ENCODE measurements at regions not wholly inside any gene's neighbourhood (a gene's known extent, or its start where the extent isn't known, plus 50 kb on each side); places are given as distances from the start of the nearest gene placed in this dataset.

GRCh38 chr12:114885501-114885900 lies 201.5 kb upstream of the TBX3 start:
- TF ChIP-seq EZH2 (IDR thresholded peaks at IDR 0.05; ENCODE audit: borderline replicate concordance) (no peak), CTCF (IDR thresholded peaks at IDR 0.05; ENCODE audit: poor library complexity) (no peak), EZH2phosphoT487 (IDR thresholded peaks at IDR 0.05; ENCODE audit: low read depth, severe bottlenecking, unreplicated experiment) (no peak)
- H3K9me3 ChIP-seq (ENCODE audit: low read depth): no peaks in the 10 kb centered on the region
- no peaks in the 10 kb centered on the region for H3K36me3 ChIP-seq (replicated peaks; ENCODE audit: insufficient read depth, low read depth)
- H3K4me3 ChIP-seq: no peak overlapping the region
- no peaks in the 10 kb centered on the region for H4K20me1 ChIP-seq (ENCODE audit: insufficient read depth, poor library complexity, severe bottlenecking)
- DNase-seq (ENCODE audit: low spot score): no peak
- H3K27ac ChIP-seq: peak overlapping the region; percentile 84
- WGBS (ENCODE audit: low lambda C conversion rate, missing lambda C conversion rate): 76% methylated on average over 4 of the region's 4 CpGs
- H3K4me1 ChIP-seq (ENCODE audit: insufficient read depth): peaks cover 17% of the 10 kb centered on the region
- no peaks in the 10 kb centered on the region for H3K9me2 ChIP-seq (replicated peaks; ENCODE audit: insufficient read depth)
- H3K79me2 ChIP-seq: no peaks in the 10 kb centered on the region
- no peaks in the 10 kb centered on the region for H3K27me3 ChIP-seq
- H3K4me2 ChIP-seq: no peak overlapping the region
- no peak overlapping the region for H2AFZ ChIP-seq

- H3K27ac ChIP-seq: peak overlapping the region; percentile 84
- H3K9me3 ChIP-seq (ENCODE audit: low read depth): no peaks in the 10 kb centered on the region
- no peak overlapping the region for H2AFZ ChIP-seq
- DNase-seq (ENCODE audit: low spot score): peak; percentile 58
- H3K36me3 ChIP-seq (replicated peaks; ENCODE audit: insufficient read depth, low read depth): no peaks in the 10 kb centered on the region
- 55% methylated on average over 6 of the region's 6 CpGs for WGBS (ENCODE audit: low lambda C conversion rate, missing lambda C conversion rate)
- no peak for TF ChIP-seq EZH2phosphoT487 (IDR thresholded peaks at IDR 0.05; ENCODE audit: low read depth, severe bottlenecking, unreplicated experiment)
- no peak for TF ChIP-seq EZH2 (IDR thresholded peaks at IDR 0.05; ENCODE audit: borderline replicate concordance)
- TF ChIP-seq CTCF (IDR thresholded peaks at IDR 0.05; ENCODE audit: poor library complexity): no peak
- no peaks in the 10 kb centered on the region for H3K79me2 ChIP-seq
- H3K4me3 ChIP-seq: no peak overlapping the region
- peak overlapping the region; percentile 7 for H3K4me2 ChIP-seq
- H3K4me1 ChIP-seq (ENCODE audit: insufficient read depth): peaks cover 17% of the 10 kb centered on the region
- no peaks in the 10 kb centered on the region for H4K20me1 ChIP-seq (ENCODE audit: insufficient read depth, poor library complexity, severe bottlenecking)
- H3K27me3 ChIP-seq: no peaks in the 10 kb centered on the region
- H3K9me2 ChIP-seq (replicated peaks; ENCODE audit: insufficient read depth): no peaks in the 10 kb centered on the region
Measured at GRCh38 chr12:114884575-114884974, 200.6 kb upstream of the TBX3 start.

GRCh38 chr12:114882083-114882482 lies 198.1 kb upstream of the TBX3 start:
- H4K20me1 ChIP-seq (ENCODE audit: insufficient read depth, poor library complexity, severe bottlenecking): no peaks in the 10 kb centered on the region
- TF ChIP-seq EZH2 (IDR thresholded peaks at IDR 0.05; ENCODE audit: borderline replicate concordance): no peak
- TF ChIP-seq CTCF (IDR thresholded peaks at IDR 0.05; ENCODE audit: poor library complexity): no peak
- TF ChIP-seq EZH2phosphoT487 (IDR thresholded peaks at IDR 0.05; ENCODE audit: low read depth, severe bottlenecking, unreplicated experiment): no peak
- H3K9me3 ChIP-seq (ENCODE audit: low read depth): no peaks in the 10 kb centered on the region

GRCh38 chr12:114879354-114879753 lies 195.4 kb upstream of the TBX3 start:
- no peak overlapping the region for H3K4me2 ChIP-seq
- H3K9me3 ChIP-seq (ENCODE audit: low read depth): no peaks in the 10 kb centered on the region
- WGBS (ENCODE audit: low lambda C conversion rate, missing lambda C conversion rate): 94% methylated on average over 4 of the region's 4 CpGs

More at GRCh38 chr12:114882083-114882482, 198.1 kb upstream of the TBX3 start:
- 94% methylated on average over 4 of the region's 4 CpGs for WGBS (ENCODE audit: low lambda C conversion rate, missing lambda C conversion rate)
- H3K9me2 ChIP-seq (replicated peaks; ENCODE audit: insufficient read depth): no peaks in the 10 kb centered on the region
- no peak overlapping the region for H3K4me2 ChIP-seq
- H2AFZ ChIP-seq: no peak overlapping the region
- no peak overlapping the region for H3K4me3 ChIP-seq
- no peaks in the 10 kb centered on the region for H3K27me3 ChIP-seq
- H3K79me2 ChIP-seq: no peaks in the 10 kb centered on the region
- peaks cover 17% of the 10 kb centered on the region for H3K4me1 ChIP-seq (ENCODE audit: insufficient read depth)
- H3K36me3 ChIP-seq (replicated peaks; ENCODE audit: insufficient read depth, low read depth): no peaks in the 10 kb centered on the region
- no peak overlapping the region for H3K27ac ChIP-seq
- no peak for DNase-seq (ENCODE audit: low spot score)

More at GRCh38 chr12:114879354-114879753, 195.4 kb upstream of the TBX3 start:
- H3K4me1 ChIP-seq (ENCODE audit: insufficient read depth): peaks cover 13% of the 10 kb centered on the region
- TF ChIP-seq CTCF (IDR thresholded peaks at IDR 0.05; ENCODE audit: poor library complexity): no peak
- no peak for TF ChIP-seq EZH2phosphoT487 (IDR thresholded peaks at IDR 0.05; ENCODE audit: low read depth, severe bottlenecking, unreplicated experiment)
- TF ChIP-seq EZH2 (IDR thresholded peaks at IDR 0.05; ENCODE audit: borderline replicate concordance): no peak
- no peak for DNase-seq (ENCODE audit: low spot score)
- H3K36me3 ChIP-seq (replicated peaks; ENCODE audit: insufficient read depth, low read depth): no peaks in the 10 kb centered on the region
- no peaks in the 10 kb centered on the region for H3K9me2 ChIP-seq (replicated peaks; ENCODE audit: insufficient read depth)
- H3K79me2 ChIP-seq: no peaks in the 10 kb centered on the region
- no peaks in the 10 kb centered on the region for H3K27me3 ChIP-seq
- H2AFZ ChIP-seq: no peak overlapping the region
- no peak overlapping the region for H3K27ac ChIP-seq
- H4K20me1 ChIP-seq (ENCODE audit: insufficient read depth, poor library complexity, severe bottlenecking): no peaks in the 10 kb centered on the region
- no peak overlapping the region for H3K4me3 ChIP-seq

Measured in hepatocyte (in vitro differentiated cells).